HEK293 (cell line): ENCODE measurements at regions not wholly inside any gene's neighbourhood (a gene's known extent, or its start where the extent isn't known, plus 50 kb on each side); places are given as distances from the start of the nearest gene placed in this dataset.
A peak's percentile ranks its signal among the peaks of the same experiment; 100 is the strongest.

Source experiments
- CTCF ChIA-PET: fragments of 350-600 bp; formaldehyde crosslinking; extraction: SDS; loops from one replicate; lab custom pipeline; 2021; ENCODE audit warnings: antibody characterized with exemption; lab: Yijun Ruan, JAX
- POLR2A ChIA-PET: fragments of 300-600 bp; formaldehyde crosslinking; extraction: SDS; loops from one replicate; lab custom pipeline; 2020; ENCODE audit warnings: antibody characterized with exemption, inconsistent platforms; lab: Yijun Ruan, JAX
- H3K27ac ChIP-seq: fragments of 200-500 bp; sonication (Bioruptor generic); 2 replicates; pipeline ENCODE4 v1.5.1; 2014; ENCODE audit warnings: low read depth, low read length, control low read depth, inconsistent platforms; ENCODE audit errors: extremely low read depth
- H3K36me3 ChIP-seq, 2 experiments: fragments of 200-500 bp in 1 of 2; sonication (Bioruptor generic) in 1 of 2; 1 replicate in 1 of 2; 2 replicates in 1 of 2; pipeline ENCODE4 v1.5.1; 2014 to 2017; ENCODE audit warnings: inconsistent platforms in 2 of 2, low read length in 2 of 2; ENCODE audit not compliant: control insufficient read depth in 2 of 2, insufficient read depth in 1 of 2
- H3K4me1 ChIP-seq: fragments of 200-500 bp; sonication (Bioruptor generic); 2 replicates; pipeline ENCODE4 v1.5.1; 2014; ENCODE audit warnings: mild to moderate bottlenecking, low read length, inconsistent platforms; ENCODE audit not compliant: control insufficient read depth, insufficient read depth
- H3K4me3 ChIP-seq: 2 replicates; pipeline ENCODE4 v1.5.1; 2011; ENCODE audit warnings: low read depth, mild to moderate bottlenecking, control low read depth, low read length, moderate library complexity
- H3K9me3 ChIP-seq: fragments of 200-500 bp; sonication (Bioruptor generic); 2 replicates; pipeline ENCODE4 v1.5.1; 2014; ENCODE audit warnings: low read depth, low read length, inconsistent platforms; ENCODE audit not compliant: control insufficient read depth, insufficient read depth
- CTCF ChIP-seq: fragments of 450-650 bp; formaldehyde crosslinking; IDR thresholded peaks from 2 replicates; pipeline ENCODE4 v1.5.1; 2016; ENCODE audit warnings: missing biosample characterization, missing genetic modification characterization
- GFI1B ChIP-seq: fragments of 450-650 bp; formaldehyde crosslinking; IDR thresholded peaks from 2 replicates; pipeline ENCODE4 v1.5.1; 2016; ENCODE audit warnings: missing biosample characterization, missing genetic modification characterization
- GLIS2 ChIP-seq: fragments of 450-650 bp; formaldehyde crosslinking; IDR thresholded peaks from 2 replicates; pipeline ENCODE4 v1.5.1; 2016; ENCODE audit warnings: missing biosample characterization, missing genetic modification characterization
- KLF1 ChIP-seq: fragments of 450-650 bp; formaldehyde crosslinking; IDR thresholded peaks from 2 replicates; pipeline ENCODE4 v1.5.1; 2016; ENCODE audit warnings: missing biosample characterization, missing genetic modification characterization
- PRDM1 ChIP-seq: fragments of 450-650 bp; formaldehyde crosslinking; IDR thresholded peaks from 2 replicates; pipeline ENCODE4; 2016; ENCODE audit warnings: missing biosample characterization, missing genetic modification characterization
- REPIN1 ChIP-seq: fragments of 450-650 bp; formaldehyde crosslinking; IDR thresholded peaks from 2 replicates; pipeline ENCODE4 v1.5.1; 2017; ENCODE audit warnings: missing biosample characterization, missing genetic modification characterization, low read depth
- ZBTB20 ChIP-seq: fragments of 450-650 bp; formaldehyde crosslinking; IDR thresholded peaks from 2 replicates; pipeline ENCODE4 v1.5.1; 2016; ENCODE audit warnings: missing biosample characterization, missing genetic modification characterization
- ZBTB44 ChIP-seq: fragments of 450-650 bp; IDR thresholded peaks from 2 replicates; pipeline ENCODE4 v1.5.1; 2018; ENCODE audit warnings: missing biosample characterization, mild to moderate bottlenecking, missing genetic modification characterization
- ZBTB8A ChIP-seq: fragments of 450-650 bp; formaldehyde crosslinking; IDR thresholded peaks from 2 replicates; pipeline ENCODE4 v1.5.1; 2016; ENCODE audit warnings: missing biosample characterization, missing genetic modification characterization
- ZNF114 ChIP-seq: fragments of 450-650 bp; formaldehyde crosslinking; IDR thresholded peaks from 2 replicates; pipeline ENCODE4 v1.5.0; 2017; ENCODE audit warnings: missing biosample characterization, missing genetic modification characterization
- ZNF132 ChIP-seq: fragments of 450-650 bp; formaldehyde crosslinking; IDR thresholded peaks from 2 replicates; pipeline ENCODE4 v1.5.1; 2017; ENCODE audit warnings: missing biosample characterization, missing genetic modification characterization, borderline replicate concordance
- ZNF202 ChIP-seq: fragments of 450-650 bp; formaldehyde crosslinking; IDR thresholded peaks from 2 replicates; pipeline ENCODE4 v1.5.1; 2016; ENCODE audit warnings: missing biosample characterization, missing genetic modification characterization, borderline replicate concordance
- ZNF214 ChIP-seq: fragments of 450-650 bp; formaldehyde crosslinking; IDR thresholded peaks from 2 replicates; pipeline ENCODE4 v1.5.1; 2017; ENCODE audit warnings: missing biosample characterization, mild to moderate bottlenecking, missing genetic modification characterization, borderline replicate concordance
- ZNF221 ChIP-seq: fragments of 450-650 bp; formaldehyde crosslinking; IDR thresholded peaks from 2 replicates; pipeline ENCODE4 v1.5.1; 2017; ENCODE audit warnings: missing biosample characterization, missing genetic modification characterization, borderline replicate concordance
- ZNF266 ChIP-seq: fragments of 450-650 bp; formaldehyde crosslinking; IDR thresholded peaks from 2 replicates; pipeline ENCODE4 v1.5.1; 2016; ENCODE audit warnings: missing biosample characterization, missing genetic modification characterization, low read depth
- ZNF274 ChIP-seq, 2 experiments: fragments of 200-500 bp in 1 of 2; fragments of 450-650 bp in 1 of 2; sonication (Bioruptor generic) in 1 of 2; formaldehyde crosslinking in 1 of 2; IDR thresholded peaks; 2 replicates each; pipeline versions ENCODE4 v1.5.1 to v1.6.1; 2014 to 2016; ENCODE audit warnings: borderline replicate concordance in 1 of 2, inconsistent platforms in 1 of 2, low read length in 1 of 2, missing biosample characterization in 1 of 2, missing genetic modification characterization in 1 of 2
- ZNF292 ChIP-seq: fragments of 450-650 bp; formaldehyde crosslinking; IDR thresholded peaks from 2 replicates; pipeline ENCODE4 v1.5.1; 2016; ENCODE audit warnings: low read depth, missing biosample characterization, missing genetic modification characterization, borderline replicate concordance
- ZNF404 ChIP-seq: fragments of 450-650 bp; formaldehyde crosslinking; IDR thresholded peaks from 2 replicates; pipeline ENCODE4 v1.5.1; 2017; ENCODE audit warnings: missing biosample characterization, missing genetic modification characterization
- ZNF510 ChIP-seq: fragments of 450-650 bp; formaldehyde crosslinking; IDR thresholded peaks from 2 replicates; pipeline ENCODE4 v1.5.1; 2018; ENCODE audit warnings: mild to moderate bottlenecking, missing genetic modification characterization, missing biosample characterization; ENCODE audit not compliant: insufficient replicate concordance
- ZNF544 ChIP-seq: fragments of 450-650 bp; formaldehyde crosslinking; IDR thresholded peaks from 2 replicates; pipeline ENCODE4 v1.5.0; 2017; ENCODE audit warnings: missing biosample characterization, missing genetic modification characterization
- ZNF596 ChIP-seq: fragments of 450-650 bp; IDR thresholded peaks from 2 replicates; pipeline ENCODE4 v1.5.0; 2018; ENCODE audit warnings: missing biosample characterization, mild to moderate bottlenecking, missing genetic modification characterization, moderate library complexity
- ZNF654 ChIP-seq: fragments of 450-650 bp; formaldehyde crosslinking; IDR thresholded peaks from 2 replicates; pipeline ENCODE4 v1.5.1; 2016; ENCODE audit warnings: low read depth, missing biosample characterization, missing genetic modification characterization
- ZNF660 ChIP-seq: fragments of 450-650 bp; IDR thresholded peaks from 2 replicates; pipeline ENCODE4 v1.5.1; 2018; ENCODE audit warnings: missing biosample characterization, mild to moderate bottlenecking, missing genetic modification characterization
- ZNF704 ChIP-seq: fragments of 450-650 bp; formaldehyde crosslinking; IDR thresholded peaks from 2 replicates; pipeline ENCODE4 v1.5.1; 2016; ENCODE audit warnings: missing biosample characterization, missing genetic modification characterization
- ZNF777 ChIP-seq: fragments of 450-650 bp; formaldehyde crosslinking; IDR thresholded peaks from 2 replicates; pipeline ENCODE4 v1.5.1; 2017; ENCODE audit warnings: missing biosample characterization, missing genetic modification characterization, borderline replicate concordance
- ZSCAN16 ChIP-seq: fragments of 450-650 bp; formaldehyde crosslinking; IDR thresholded peaks from 2 replicates; pipeline ENCODE4 v1.5.1; 2016; ENCODE audit warnings: missing biosample characterization, missing genetic modification characterization
- ZSCAN18 ChIP-seq: fragments of 450-650 bp; formaldehyde crosslinking; IDR thresholded peaks from 2 replicates; pipeline ENCODE4 v1.5.1; 2016; ENCODE audit warnings: missing biosample characterization, missing genetic modification characterization
- ZSCAN30 ChIP-seq: fragments of 450-650 bp; IDR thresholded peaks from 2 replicates; pipeline ENCODE4 v1.5.1; 2018; ENCODE audit warnings: missing biosample characterization, mild to moderate bottlenecking, missing genetic modification characterization, moderate library complexity

- no peaks in the 10 kb centered on the region for H3K36me3 ChIP-seq
- no peaks in the 10 kb centered on the region for H3K4me1 ChIP-seq
- CTCF ChIA-PET: no interaction called here
- H3K9me3 ChIP-seq: no peaks in the 10 kb centered on the region
- H3K4me3 ChIP-seq: no peak overlapping the region
- no peak overlapping the region for H3K27ac ChIP-seq
- POLR2A ChIA-PET: no interaction called here
- TF ChIP-seq ZNF777 (tag by site-specific recombination) (no peak), ZNF274 (IDR thresholded peaks at IDR 0.05; ENCODE audit: low read length) (no peak), ZNF274 (tag by site-specific recombination; IDR thresholded peaks at IDR 0.05; ENCODE audit: borderline replicate concordance) (no peak)
- TF ChIP-seq, all 188 proteins: peak for 0
Measured at GRCh38 chr4:179858221-179858620, 2385.0 kb upstream of the TENM3 start.

- H3K27ac ChIP-seq: no peak overlapping the region
- H3K4me3 ChIP-seq: no peak overlapping the region
- no peaks in the 10 kb centered on the region for H3K9me3 ChIP-seq
- no peaks in the 10 kb centered on the region for H3K36me3 ChIP-seq
- POLR2A ChIA-PET: no interaction called here
- CTCF ChIA-PET: interaction anchor here (0.6 to 2.7 kb wide), 6 partner anchors 17 to 1057 kb away, joined by 3 to 19 read pairs (median 3); no protein-coding TSS in a partner anchor
- no peaks in the 10 kb centered on the region for H3K4me1 ChIP-seq
- TF ChIP-seq CTCF (tag by site-specific recombination) (peak; percentile 50), ZNF221 (tag by site-specific recombination) (no peak), GLIS2 (no peak), ZNF596 (no peak), ZBTB20 (tag by site-specific recombination) (no peak), GFI1B (tag by site-specific recombination) (no peak), ZBTB44 (tag by site-specific recombination) (no peak), ZNF266 (tag by site-specific recombination) (no peak), ZSCAN30 (tag by site-specific recombination) (0 out of 2 replicates have a peak, but pooled peaks have one; percentile 13), ZNF704 (tag by site-specific recombination) (no peak), ZBTB8A (no peak), KLF1 (tag by site-specific recombination) (no peak), ZNF292 (tag by site-specific recombination) (no peak), REPIN1 (tag by site-specific recombination) (no peak), ZNF510 (no peak), ZNF660 (tag by site-specific recombination) (0 out of 2 replicates have a peak, but pooled peaks have one; percentile 28), PRDM1 (tag by site-specific recombination) (no peak), ZNF132 (tag by site-specific recombination) (no peak), ZNF214 (tag by site-specific recombination) (no peak), ZSCAN16 (tag by site-specific recombination) (no peak), ZNF114 (no peak), ZNF202 (tag by site-specific recombination) (no peak), ZSCAN18 (tag by site-specific recombination) (no peak), ZNF654 (tag by site-specific recombination) (peak; percentile 58), ZNF404 (tag by site-specific recombination) (no peak), ZNF544 (no peak)
Measured at GRCh38 chr4:179867300-179867878, 2375.8 kb upstream of the TENM3 start.
